ENCODE measurements at regions not wholly inside any gene's neighbourhood (a gene's known extent, or its start where the extent isn't known, plus 50 kb on each side); places are given as distances from the start of the nearest gene placed in this dataset.

- TF ChIP-seq ZNF462 (CRISPR knock-in tag; IDR thresholded peaks at IDR 0.05): no peak
Observed at GRCh38 chr2:51575181-51575580, 543.2 kb upstream of the NRXN1 start (continued).

GRCh38 chr2:51559026-51559425 is 527.1 kb upstream of the NRXN1 start:
- Mint-ChIP-seq H3K4me3 (no peak overlapping the region), H3K27me3 (ENCODE audit: insufficient read depth, low read depth, poor library complexity) (no peaks in the 10 kb centered on the region), H3K4me1 (no peaks in the 10 kb centered on the region), H3K9me3 (peaks cover 4% of the 10 kb centered on the region; the same call in 1 of the 3 replicates), H3K27ac (no peak overlapping the region), H3K36me3 (ENCODE audit: low read depth) (no peaks in the 10 kb centered on the region; the same call in 2 of the 3 replicates)
- Histone ChIP-seq H3K79me2 (replicated peaks; ENCODE audit: insufficient read depth) (no peaks in the 10 kb centered on the region), H3K4me1 (ENCODE audit: insufficient read depth) (no peaks in the 10 kb centered on the region), H2AFZ (no peak overlapping the region), H3K4me2 (no peak overlapping the region), H3K4me3 (no peak overlapping the region), H3K36me3 (ENCODE audit: insufficient read depth) (no peaks in the 10 kb centered on the region), H3K9me2 (ENCODE audit: insufficient read depth) (no peaks in the 10 kb centered on the region), H3K27ac (ENCODE audit: low read depth) (no peak overlapping the region), H3F3A (replicated peaks; ENCODE audit: low read depth) (no peaks in the 10 kb centered on the region), H3K27me3 (ENCODE audit: insufficient read depth) (no peaks in the 10 kb centered on the region), H4K20me1 (replicated peaks; ENCODE audit: insufficient read depth) (no peaks in the 10 kb centered on the region)
- ATAC-seq (no peak), DNase-seq (ENCODE audit: low spot score) (no peak)
- TF ChIP-seq ZNF114 (CRISPR knock-in tag; IDR thresholded peaks at IDR 0.05) (no peak), CREB1 (CRISPR knock-in tag; IDR thresholded peaks at IDR 0.05; ENCODE audit: low read depth) (no peak), CTCF (conservative IDR thresholded peaks at IDR 0.05; ENCODE audit: low read depth in 2 of 2) (no peak), ETS1 (IDR thresholded peaks at IDR 0.05) (no peak)

Data from GM23338 (cell line).